ENCODE measurements at regions not wholly inside any gene's neighbourhood (a gene's known extent, or its start where the extent isn't known, plus 50 kb on each side); places are given as distances from the start of the nearest gene placed in this dataset.

GRCh38 chr6:166752928-166753721, 126.1 kb upstream of the RPS6KA2 start:
- no peak for DNase-seq (ENCODE audit: low read depth in 2 of 2, low spot score in 1 of 2)

GRCh38 chr6:166752097-166752496, 125.0 kb upstream of the RPS6KA2 start:
- no peak for DNase-seq (ENCODE audit: low read depth in 2 of 2, low spot score in 1 of 2)

GRCh38 chr6:166751051-166751595, 124.1 kb upstream of the RPS6KA2 start:
- no peak for DNase-seq (ENCODE audit: low read depth in 2 of 2, low spot score in 1 of 2)

- no peak for DNase-seq (ENCODE audit: low read depth in 2 of 2, low spot score in 1 of 2)
Observed at GRCh38 chr6:166750108-166750793, 123.2 kb upstream of the RPS6KA2 start.

GRCh38 chr6:166749666-166750065, 122.6 kb upstream of the RPS6KA2 start:
- DNase-seq (ENCODE audit: low read depth in 2 of 2, low spot score in 1 of 2): no peak

- DNase-seq (ENCODE audit: low read depth in 2 of 2, low spot score in 1 of 2): no peak
Observed at GRCh38 chr6:166747644-166748595, 120.9 kb upstream of the RPS6KA2 start.

GRCh38 chr6:166745801-166746668, 119.0 kb upstream of the RPS6KA2 start:
- no peak for DNase-seq (ENCODE audit: low read depth in 2 of 2, low spot score in 1 of 2)

GRCh38 chr6:166744223-166745134, 117.4 kb upstream of the RPS6KA2 start:
- DNase-seq (ENCODE audit: low read depth in 2 of 2, low spot score in 1 of 2): no peak

GRCh38 chr6:166743406-166744222, 116.6 kb upstream of the RPS6KA2 start:
- DNase-seq (ENCODE audit: low read depth in 2 of 2, low spot score in 1 of 2): no peak

- no peak for DNase-seq (ENCODE audit: low read depth in 2 of 2, low spot score in 1 of 2)
Observed at GRCh38 chr6:166742981-166743380, 115.9 kb upstream of the RPS6KA2 start.

- no peak for DNase-seq (ENCODE audit: low read depth in 2 of 2, low spot score in 1 of 2)
Observed at GRCh38 chr6:166739976-166740318, 112.9 kb upstream of the RPS6KA2 start.

GRCh38 chr6:166739117-166739975, 112.3 kb upstream of the RPS6KA2 start:
- no peak for DNase-seq (ENCODE audit: low read depth in 2 of 2, low spot score in 1 of 2)

GRCh38 chr6:166738386-166739116, 111.5 kb upstream of the RPS6KA2 start:
- DNase-seq (ENCODE audit: low read depth in 2 of 2, low spot score in 1 of 2): no peak

GRCh38 chr6:166737261-166737660, 110.2 kb upstream of the RPS6KA2 start:
- DNase-seq (ENCODE audit: low read depth in 2 of 2, low spot score in 1 of 2): no peak

- no peak for DNase-seq (ENCODE audit: low read depth in 2 of 2, low spot score in 1 of 2)
Observed at GRCh38 chr6:166736634-166737033, 109.6 kb upstream of the RPS6KA2 start.

GRCh38 chr6:166733900-166734299, 106.8 kb upstream of the RPS6KA2 start:
- no peak for DNase-seq (ENCODE audit: low read depth in 2 of 2, low spot score in 1 of 2)

GRCh38 chr6:166729658-166730057, 102.6 kb upstream of the RPS6KA2 start:
- DNase-seq (ENCODE audit: low read depth in 2 of 2, low spot score in 1 of 2): no peak
